Body of pancreas (tissue), 4 donors: ENCODE measurements at regions not wholly inside any gene's neighbourhood (a gene's known extent, or its start where the extent isn't known, plus 50 kb on each side); places are given as distances from the start of the nearest gene placed in this dataset.

Source experiments
- ATAC-seq: fragments of 150-250 bp; one replicate; pipeline ENCODE4 v1.9.1; 2016
- DNase-seq, 4 donors: peaks; one replicate each; pipeline ENCODE4 v3.0.0-alpha.2; 2019
- H3K27ac ChIP-seq, 4 donors: fragments of 200-600 bp; sonication (generic); 1 replicate in 3 of 4; 2 replicates in 1 of 4; pipeline versions ENCODE4 v1.5.1 to v1.6.1; 2016 to 2019; ENCODE audit warnings: mild to moderate bottlenecking in 1 of 4, mixed read lengths in 1 of 4, moderate library complexity in 1 of 4
- H3K27me3 ChIP-seq, 2 donors: fragments of 200-600 bp; sonication (generic); one replicate each; pipeline ENCODE4 v1.6.0; 2016; ENCODE audit warnings: mild to moderate bottlenecking in 1 of 2
- H3K36me3 ChIP-seq, 2 donors: fragments of 200-600 bp; sonication (generic); replicated peaks in 1 of 2; 2 replicates each; pipeline ENCODE4 v1.5.1; 2016; ENCODE audit warnings: low read depth in 2 of 2; ENCODE audit not compliant: insufficient read depth in 1 of 2
- H3K4me1 ChIP-seq: fragments of 200-600 bp; sonication (generic); one replicate; pipeline ENCODE4 v1.6.0; 2016
- H3K4me3 ChIP-seq, 2 donors: fragments of 200-600 bp; sonication (generic); 1 replicate in 1 of 2; 2 replicates in 1 of 2; pipeline ENCODE4 v1.5.1; 2016 to 2019
- H3K9me3 ChIP-seq, 3 donors: fragments of 200-600 bp; sonication (generic); 1 replicate in 2 of 3; 2 replicates in 1 of 3; pipeline ENCODE4 v1.5.1; 2016
- CTCF ChIP-seq, 7 experiments: fragments of 450-650 bp in 4 of 7; fragments of 200-600 bp in 3 of 7; sonication (generic) in 3 of 7; IDR thresholded peaks; one replicate each; pipeline ENCODE4 v1.5.1; 2016 to 2019; ENCODE audit warnings: antibody characterized with exemption in 7 of 7
- POLR2A ChIP-seq, 3 donors: fragments of 450-650 bp; IDR thresholded peaks; one replicate each; pipeline ENCODE4 v1.6.1; 2016; ENCODE audit warnings: antibody characterized with exemption in 3 of 3, mild to moderate bottlenecking in 2 of 3
- WGBS, 2 donors: methylation state at CpG; one replicate each; pipeline ENCODE4 v1.1.5; 2017; 5-methylcytosine and 5-hydroxymethylcytosine counted together
- intact Hi-C: fragments of 100-400 bp; cut with DNase I; formaldehyde crosslinking; loops from one replicate; pipeline ENCODE4 v1.15.1; 2023

DNA sequence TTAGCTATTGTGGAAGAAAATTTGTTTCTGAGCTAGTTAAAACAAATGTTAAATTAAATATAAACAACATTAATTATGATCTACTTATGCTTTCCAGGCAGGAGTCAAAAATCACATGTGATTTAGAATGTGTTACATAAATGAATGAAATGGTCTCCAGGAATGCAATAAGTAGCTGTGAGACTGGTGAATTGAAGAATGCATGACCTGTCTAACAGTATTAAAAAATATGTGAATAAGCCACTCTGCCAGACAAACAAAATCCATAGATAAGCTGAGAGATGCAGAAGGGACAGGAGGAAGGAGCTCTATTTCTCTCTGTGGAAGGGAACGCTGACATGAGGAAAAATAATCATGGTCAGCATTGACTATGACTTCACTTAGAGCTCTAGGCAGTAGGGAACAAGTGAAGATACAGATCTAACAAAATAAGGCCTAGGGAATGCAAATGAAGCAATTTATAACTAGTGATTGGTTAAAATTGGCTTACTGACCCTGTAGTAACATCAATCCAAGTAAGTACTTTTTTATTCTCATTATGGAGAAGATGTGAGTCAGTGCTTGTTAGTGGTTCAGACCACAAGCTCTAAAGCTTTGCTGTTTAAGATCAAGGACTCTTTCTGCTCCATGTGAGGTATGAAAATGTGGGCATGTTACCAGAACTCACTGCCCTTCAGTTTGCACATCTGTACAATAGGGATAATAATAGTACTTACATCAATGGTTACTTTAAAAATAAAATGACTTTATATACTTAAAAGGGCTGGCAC is 432.6 kb downstream of the MMUT start:
- no peaks in the 10 kb centered on the region for H3K36me3 ChIP-seq
- no peaks in the 10 kb centered on the region for H3K4me1 ChIP-seq
- TF ChIP-seq CTCF (IDR thresholded peaks at IDR 0.05) (no peak), POLR2A (IDR thresholded peaks at IDR 0.05) (no peak)
- 46 to 54% methylated on average over 1 of the region's 1 CpG for WGBS, 2 donors
- DNase-seq (no peak), ATAC-seq (no peak)
- H3K27ac ChIP-seq: no peak overlapping the region
- intact Hi-C loops: no loop called here
- no peaks in the 10 kb centered on the region for H3K9me3 ChIP-seq
- H3K27me3 ChIP-seq: no peaks in the 10 kb centered on the region
- no peak overlapping the region for H3K4me3 ChIP-seq

GRCh38 chr6:49027644-49028043 is 435.4 kb downstream of the MMUT start:
- ATAC-seq: no peak
- TF ChIP-seq CTCF (IDR thresholded peaks at IDR 0.05): no peak
- no peak for TF ChIP-seq POLR2A (IDR thresholded peaks at IDR 0.05)
- WGBS, 2 donors: 55 to 57% methylated on average over 2 of the region's 2 CpGs
- Histone ChIP-seq H3K27ac (no peak overlapping the region), H3K27me3 (no peaks in the 10 kb centered on the region), H3K36me3 (no peaks in the 10 kb centered on the region), H3K4me3 (no peak overlapping the region), H3K9me3 (no peaks in the 10 kb centered on the region), H3K4me1 (no peaks in the 10 kb centered on the region)
- no peak for DNase-seq
- intact Hi-C loops: no loop called here

DNA sequence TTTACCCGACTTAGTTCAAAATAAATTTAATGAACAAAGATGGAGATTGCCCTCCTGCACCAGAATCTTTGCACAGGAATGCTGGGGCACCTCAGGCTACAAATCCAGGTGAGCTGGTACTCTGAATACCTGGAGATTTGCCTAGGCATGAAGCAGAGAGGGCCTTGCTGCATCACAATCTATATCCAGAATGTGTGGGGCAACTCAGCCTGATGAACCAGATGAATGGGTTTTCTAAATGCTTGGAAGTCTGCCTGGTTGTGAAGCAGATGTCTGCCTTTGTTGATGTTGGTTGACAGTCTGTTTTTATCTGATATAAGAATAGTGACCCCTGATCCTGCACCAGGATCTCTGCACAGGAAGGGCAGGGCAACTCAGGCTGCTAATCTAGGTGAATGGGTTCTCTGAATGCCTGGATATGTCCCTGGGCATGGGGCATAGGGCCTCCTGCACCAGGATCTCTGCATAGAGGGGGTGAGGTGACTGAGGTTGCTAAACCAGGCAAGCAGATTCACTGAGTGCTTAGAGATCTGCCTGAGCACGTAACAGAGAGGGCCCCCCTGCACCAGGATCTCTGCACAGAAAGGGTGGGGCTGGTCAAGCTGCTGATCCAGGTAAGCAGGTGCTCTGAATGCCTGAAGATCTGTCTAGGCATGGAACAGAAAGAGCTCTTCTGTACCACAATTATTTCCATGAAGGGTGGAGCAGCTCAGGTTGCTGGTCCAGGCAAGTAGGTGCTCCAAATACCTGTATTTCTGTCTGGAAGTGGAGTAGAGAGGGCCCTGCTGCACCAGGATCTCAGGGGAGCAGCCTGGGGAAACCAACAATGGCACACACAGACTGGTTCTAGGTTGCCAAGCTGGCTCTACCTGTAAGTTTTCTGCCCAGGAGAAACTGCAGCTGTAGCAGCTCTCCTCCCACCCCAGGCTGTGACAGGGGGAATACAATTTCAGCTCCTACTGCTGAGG is 437.5 kb downstream of the MMUT start:
- H3K27me3 ChIP-seq: no peaks in the 10 kb centered on the region
- no peak overlapping the region for H3K27ac ChIP-seq
- no peaks in the 10 kb centered on the region for H3K9me3 ChIP-seq
- no peak for ATAC-seq
- no peak for DNase-seq
- no peak overlapping the region for H3K4me3 ChIP-seq
- intact Hi-C loops: no loop called here
- WGBS, 2 donors: 49 to 53% methylated on average over 1 of the region's 2 CpGs
- no peaks in the 10 kb centered on the region for H3K4me1 ChIP-seq
- no peaks in the 10 kb centered on the region for H3K36me3 ChIP-seq
- TF ChIP-seq POLR2A (IDR thresholded peaks at IDR 0.05) (no peak), CTCF (IDR thresholded peaks at IDR 0.05) (no peak)

DNA sequence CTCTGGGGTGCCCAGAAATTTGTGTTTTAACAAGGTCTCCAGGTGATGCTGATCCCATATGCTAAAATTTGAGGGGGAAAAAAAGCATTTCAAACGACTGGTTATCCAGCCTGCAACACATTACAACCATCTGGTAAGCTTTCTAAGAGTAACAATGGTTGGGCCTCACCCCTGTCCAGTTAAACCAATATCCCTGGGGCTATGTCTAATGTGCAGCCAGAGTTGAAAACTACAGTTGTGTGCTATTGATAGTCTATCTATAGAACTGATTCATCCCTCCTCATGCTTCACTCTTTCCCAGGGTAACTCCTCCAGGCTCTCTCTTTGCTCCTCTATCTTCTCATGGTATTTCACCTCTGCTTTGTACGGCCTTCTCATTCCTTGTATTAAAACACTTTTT is 458.3 kb downstream of the MMUT start:
- H3K9me3 ChIP-seq: no peaks in the 10 kb centered on the region
- DNase-seq (no peak), ATAC-seq (no peak)
- no peak overlapping the region for H3K4me3 ChIP-seq
- TF ChIP-seq CTCF (IDR thresholded peaks at IDR 0.05) (no peak), POLR2A (IDR thresholded peaks at IDR 0.05) (no peak)
- intact Hi-C loops: no loop called here
- no peaks in the 10 kb centered on the region for H3K36me3 ChIP-seq
- H3K4me1 ChIP-seq: no peaks in the 10 kb centered on the region
- no peaks in the 10 kb centered on the region for H3K27me3 ChIP-seq
- 27 to 43% methylated on average over 2 of the region's 2 CpGs for WGBS, 2 donors
- H3K27ac ChIP-seq: no peak overlapping the region
